ENCODE measurements at regions not wholly inside any gene's neighbourhood (a gene's known extent, or its start where the extent isn't known, plus 50 kb on each side); places are given as distances from the start of the nearest gene placed in this dataset.

DNA sequence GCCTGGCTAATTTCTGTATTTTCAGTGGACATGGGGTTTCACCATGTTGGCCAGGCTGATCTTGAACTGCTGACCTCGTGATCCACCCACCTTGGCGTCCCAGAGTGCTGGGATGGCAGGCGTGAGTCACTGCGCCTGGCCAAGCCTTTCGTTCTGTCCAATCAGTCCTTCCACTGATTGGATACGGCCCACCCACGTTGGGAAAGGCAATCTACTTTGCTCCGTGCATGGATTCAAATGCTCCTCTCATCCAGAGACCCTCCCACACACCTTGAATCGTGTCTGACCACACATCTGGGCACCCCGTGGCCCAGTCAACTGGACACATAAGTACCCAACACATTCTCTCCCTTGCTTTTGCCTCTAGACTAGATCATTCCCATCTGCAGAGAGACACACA lies 74.9 kb downstream of the CRLF2 start:
- H3K23ac ChIP-seq (ENCODE audit: insufficient read length) = no peak overlapping the region
- FAIRE-seq (no peak), DNase-seq (ENCODE audit: low read depth in 1 of 2, low spot score in 2 of 2) (no peak)
- no peak overlapping the region for H3K4me3 ChIP-seq (ENCODE audit: extremely low read depth in 1 of 4, insufficient read depth in 2 of 4, low read depth in 3 of 4, low read length in 4 of 4)
- no peak overlapping the region for H3K4me2 ChIP-seq (ENCODE audit: insufficient read depth in 1 of 2, low read depth in 2 of 2, low read length in 2 of 2)
- H3K79me1 ChIP-seq (ENCODE audit: low read depth, low read length) = no peaks in the 10 kb centered on the region
- H4K8ac ChIP-seq (ENCODE audit: extremely low read depth, insufficient read depth, low read length) = no peak overlapping the region
- no peak overlapping the region for H2BK15ac ChIP-seq (ENCODE audit: low read length)
- no peaks in the 10 kb centered on the region for H3K9me3 ChIP-seq (ENCODE audit: insufficient read depth in 2 of 2, low read depth in 1 of 2, low read length in 1 of 2)
- no peaks in the 10 kb centered on the region for H4K20me1 ChIP-seq (replicated peaks in 1 of 2; ENCODE audit: control insufficient read depth in 1 of 2, insufficient read depth in 2 of 2, low read length in 2 of 2)
- H3K27me3 ChIP-seq (replicated peaks in 1 of 4; ENCODE audit: control insufficient read depth in 3 of 4, extremely low read depth in 1 of 4, insufficient read depth in 3 of 4, low read length in 3 of 4) = no peaks in the 10 kb centered on the region
- H3K4me1 ChIP-seq (replicated peaks in 1 of 4; ENCODE audit: control insufficient read depth in 3 of 4, insufficient read depth in 4 of 4, low read length in 3 of 4) = no peaks in the 10 kb centered on the region
- H3K36me3 ChIP-seq (ENCODE audit: control insufficient read depth in 2 of 4, insufficient read depth in 4 of 4, low read length in 3 of 4) = no peaks in the 10 kb centered on the region
- no peak overlapping the region for H2BK20ac ChIP-seq (ENCODE audit: low read length)
- H2AK5ac ChIP-seq (ENCODE audit: low read depth, low read length) = no peak overlapping the region
- no peak overlapping the region for H3K4ac ChIP-seq (replicated peaks; ENCODE audit: insufficient read length, low read depth, low read length)
- POLR2A ChIA-PET (ENCODE audit: partially characterized antibody) = no interaction called here
- no peaks in the 10 kb centered on the region; the same call in 1 of the 2 replicates for H3K23me2 ChIP-seq (ENCODE audit: low read depth, low read length)
- no peak overlapping the region for H4K91ac ChIP-seq (replicated peaks; ENCODE audit: insufficient read length, low read length)
- H3K27ac ChIP-seq (ENCODE audit: low read depth, low read length) = no peak overlapping the region
- no peak overlapping the region for H2BK120ac ChIP-seq (replicated peaks; ENCODE audit: low read depth, low read length)
- no peaks in the 10 kb centered on the region for H3K79me2 ChIP-seq (ENCODE audit: control insufficient read depth in 1 of 2, insufficient read depth in 2 of 2, low read length in 2 of 2)
- no peak overlapping the region for H3K14ac ChIP-seq (ENCODE audit: insufficient read length)
- CTCF ChIA-PET (ENCODE audit: partially characterized antibody) = no interaction called here
- WGBS, 2 experiments (ENCODE audit: extremely low coverage in 1 of 2, insufficient coverage in 1 of 2, insufficient read length in 1 of 2, insufficient replicate concordance in 2 of 2, low coverage in 1 of 2, low lambda C conversion rate in 2 of 2, missing lambda C conversion rate in 1 of 2) = 94% methylated on average over 10 of the region's 10 CpGs; no CpG with 5 or more reads in 1 of the 2 experiments
- H3K18ac ChIP-seq (ENCODE audit: extremely low read depth, low read length) = no peak overlapping the region
- no peak overlapping the region for H3K9ac ChIP-seq (replicated peaks in 1 of 4; ENCODE audit: extremely low read depth in 1 of 4, low read depth in 3 of 4, low read length in 3 of 4)
- no peak overlapping the region for H2BK12ac ChIP-seq (ENCODE audit: low read depth, low read length)
- no peak overlapping the region for H2BK5ac ChIP-seq (ENCODE audit: low read depth, low read length)
- H3K56ac ChIP-seq (replicated peaks; ENCODE audit: insufficient read length, low read depth, low read length) = no peak overlapping the region
- no peak overlapping the region for H2AFZ ChIP-seq (ENCODE audit: low read length)
- H4K5ac ChIP-seq (ENCODE audit: insufficient read length, low read depth, low read length) = no peak overlapping the region
- TF ChIP-seq ZNF274 (IDR thresholded peaks at IDR 0.05; ENCODE audit: borderline replicate concordance, extremely low read depth, low read length) (no peak), HDAC2 (IDR thresholded peaks at IDR 0.05; ENCODE audit: borderline replicate concordance in 1 of 2, low read depth in 2 of 2, low read length in 2 of 2) (no peak)
- TF ChIP-seq, protein P1, sequence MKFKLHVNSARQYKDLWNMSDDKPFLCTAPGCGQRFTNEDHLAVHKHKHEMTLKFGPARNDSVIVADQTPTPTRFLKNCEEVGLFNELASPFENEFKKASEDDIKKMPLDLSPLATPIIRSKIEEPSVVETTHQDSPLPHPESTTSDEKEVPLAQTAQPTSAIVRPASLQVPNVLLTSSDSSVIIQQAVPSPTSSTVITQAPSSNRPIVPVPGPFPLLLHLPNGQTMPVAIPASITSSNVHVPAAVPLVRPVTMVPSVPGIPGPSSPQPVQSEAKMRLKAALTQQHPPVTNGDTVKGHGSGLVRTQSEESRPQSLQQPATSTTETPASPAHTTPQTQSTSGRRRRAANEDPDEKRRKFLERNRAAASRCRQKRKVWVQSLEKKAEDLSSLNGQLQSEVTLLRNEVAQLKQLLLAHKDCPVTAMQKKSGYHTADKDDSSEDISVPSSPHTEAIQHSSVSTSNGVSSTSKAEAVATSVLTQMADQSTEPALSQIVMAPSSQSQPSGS (IDR thresholded peaks at IDR 0.05; ENCODE audit: low read length) = no peak

All from H1 (cell line).